ENCODE measurements at regions not wholly inside any gene's neighbourhood (a gene's known extent, or its start where the extent isn't known, plus 50 kb on each side); places are given as distances from the start of the nearest gene placed in this dataset.

DNA sequence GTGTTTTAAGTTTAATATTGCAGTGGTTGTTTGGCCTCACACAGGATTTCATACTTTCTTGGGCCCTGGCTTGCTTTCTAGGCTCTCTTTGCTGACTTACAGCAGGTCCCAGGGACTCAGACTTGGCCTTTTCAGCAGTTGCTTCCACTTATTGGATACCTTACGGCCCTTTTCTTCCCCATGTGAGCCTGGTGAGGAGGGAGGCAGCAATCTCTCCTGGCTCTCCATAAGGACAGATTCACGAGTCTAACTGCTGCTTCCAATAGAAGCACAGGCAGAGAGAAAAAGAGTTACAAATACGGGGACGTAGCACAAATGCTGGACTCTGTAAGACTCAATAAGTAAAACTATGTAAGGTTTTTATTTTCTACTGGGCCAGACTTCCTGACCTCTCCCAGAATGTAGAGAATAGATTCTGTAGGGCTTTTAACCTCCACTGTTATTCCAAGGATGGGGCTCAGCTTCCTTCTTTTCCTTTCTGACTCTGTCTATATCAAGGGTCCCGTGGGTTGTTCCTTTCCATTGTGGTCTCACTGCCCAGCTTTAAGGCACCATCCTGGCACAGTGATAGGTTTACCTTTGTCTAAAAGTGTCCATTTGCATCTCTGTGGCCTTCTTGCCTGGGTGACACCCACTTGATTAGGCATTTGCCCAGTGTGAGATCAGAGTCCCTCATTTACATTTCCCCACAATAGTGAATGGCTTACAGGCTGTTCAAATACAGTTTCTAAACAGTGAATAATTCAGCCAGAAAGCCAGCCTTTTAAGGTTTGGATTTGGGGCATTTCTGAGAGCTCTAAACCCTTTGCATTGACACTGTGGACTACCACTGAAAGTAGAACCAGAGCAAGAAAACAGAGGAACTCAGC lies 92.8 kb downstream of the RASSF10 start:
- H3K27me3 ChIP-seq = no peaks in the 10 kb centered on the region
- H3K4me3 ChIP-seq = no peak overlapping the region
- no peak for DNase-seq (ENCODE audit: low read depth in 1 of 2, low spot score in 1 of 2)
- H3K9me3 ChIP-seq (ENCODE audit: low read depth) = no peaks in the 10 kb centered on the region
- no peak for TF ChIP-seq CTCF (IDR thresholded peaks at IDR 0.05; ENCODE audit: low read depth, low read length)
- H3K36me3 ChIP-seq = no peaks in the 10 kb centered on the region
- no peaks in the 10 kb centered on the region for H3K4me1 ChIP-seq (ENCODE audit: low read depth)
- H3K27ac ChIP-seq = no peak overlapping the region

- no peak for DNase-seq (ENCODE audit: low read depth in 1 of 2, low spot score in 1 of 2)
- Histone ChIP-seq H3K27ac (no peak overlapping the region), H3K4me1 (ENCODE audit: low read depth) (no peaks in the 10 kb centered on the region), H3K27me3 (no peaks in the 10 kb centered on the region), H3K4me3 (no peak overlapping the region), H3K36me3 (no peaks in the 10 kb centered on the region), H3K9me3 (ENCODE audit: low read depth) (no peaks in the 10 kb centered on the region)
- TF ChIP-seq CTCF (IDR thresholded peaks at IDR 0.05; ENCODE audit: low read depth, low read length) = no peak
These were observed 93.4 kb downstream of the RASSF10 start for GRCh38 chr11:13102513-13102840.

GRCh38 chr11:13102865-13103539 lies 93.9 kb downstream of the RASSF10 start:
- H3K9me3 ChIP-seq (ENCODE audit: low read depth) = no peaks in the 10 kb centered on the region
- no peak for DNase-seq (ENCODE audit: low read depth in 1 of 2, low spot score in 1 of 2)
- H3K36me3 ChIP-seq = no peaks in the 10 kb centered on the region
- TF ChIP-seq CTCF (IDR thresholded peaks at IDR 0.05; ENCODE audit: low read depth, low read length) = no peak
- no peak overlapping the region for H3K27ac ChIP-seq
- no peak overlapping the region for H3K4me3 ChIP-seq
- H3K27me3 ChIP-seq = no peaks in the 10 kb centered on the region
- no peaks in the 10 kb centered on the region for H3K4me1 ChIP-seq (ENCODE audit: low read depth)

DNA sequence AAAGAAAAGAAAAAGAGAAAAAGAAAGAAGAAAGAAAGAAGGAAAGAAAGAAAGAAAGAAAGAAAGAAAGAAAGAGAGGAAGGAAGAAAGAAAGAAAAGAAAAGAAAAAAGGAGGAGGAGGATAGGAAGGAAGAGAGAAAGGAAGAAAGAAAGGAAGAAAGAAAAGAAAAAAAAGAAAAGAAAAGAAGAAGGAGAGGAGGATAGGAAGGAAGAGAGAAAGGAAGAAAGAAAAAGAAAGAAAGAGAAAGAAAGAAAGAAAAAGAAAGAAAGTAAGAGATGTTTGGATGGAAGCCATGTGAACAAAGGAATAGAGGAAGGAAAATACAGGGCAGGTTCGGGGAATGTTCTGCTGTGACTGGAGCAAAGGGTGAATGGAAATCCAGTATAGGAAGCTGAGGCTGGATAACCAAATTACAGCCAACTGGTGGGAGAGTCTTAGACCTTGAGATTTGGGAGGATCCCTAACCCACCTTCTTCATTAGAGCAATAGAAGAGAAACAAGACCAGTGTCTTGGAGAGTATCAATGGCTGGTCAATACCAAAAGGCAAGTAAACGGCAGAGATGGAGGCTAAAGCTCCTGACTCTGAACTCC lies 94.9 kb downstream of the RASSF10 start:
- H3K27ac ChIP-seq = no peak overlapping the region
- no peaks in the 10 kb centered on the region for H3K4me1 ChIP-seq (ENCODE audit: low read depth)
- no peak for DNase-seq (ENCODE audit: low read depth in 1 of 2, low spot score in 1 of 2)
- H3K4me3 ChIP-seq = no peak overlapping the region
- no peaks in the 10 kb centered on the region for H3K36me3 ChIP-seq
- H3K9me3 ChIP-seq (ENCODE audit: low read depth) = no peaks in the 10 kb centered on the region
- no peaks in the 10 kb centered on the region for H3K27me3 ChIP-seq
- no peak for TF ChIP-seq CTCF (IDR thresholded peaks at IDR 0.05; ENCODE audit: low read depth, low read length)

GRCh38 chr11:13104619-13105236 lies 95.6 kb downstream of the RASSF10 start:
- H3K27ac ChIP-seq = no peak overlapping the region
- no peak overlapping the region for H3K4me3 ChIP-seq
- no peaks in the 10 kb centered on the region for H3K36me3 ChIP-seq
- no peaks in the 10 kb centered on the region for H3K9me3 ChIP-seq (ENCODE audit: low read depth)
- no peaks in the 10 kb centered on the region for H3K27me3 ChIP-seq
- no peaks in the 10 kb centered on the region for H3K4me1 ChIP-seq (ENCODE audit: low read depth)
- no peak for DNase-seq (ENCODE audit: low read depth in 1 of 2, low spot score in 1 of 2)
- no peak for TF ChIP-seq CTCF (IDR thresholded peaks at IDR 0.05; ENCODE audit: low read depth, low read length)
